ENCODE measurements at regions not wholly inside any gene's neighbourhood (a gene's known extent, or its start where the extent isn't known, plus 50 kb on each side); places are given as distances from the start of the nearest gene placed in this dataset.
A peak's percentile ranks its signal among the peaks of the same experiment; 100 is the strongest.

DNA sequence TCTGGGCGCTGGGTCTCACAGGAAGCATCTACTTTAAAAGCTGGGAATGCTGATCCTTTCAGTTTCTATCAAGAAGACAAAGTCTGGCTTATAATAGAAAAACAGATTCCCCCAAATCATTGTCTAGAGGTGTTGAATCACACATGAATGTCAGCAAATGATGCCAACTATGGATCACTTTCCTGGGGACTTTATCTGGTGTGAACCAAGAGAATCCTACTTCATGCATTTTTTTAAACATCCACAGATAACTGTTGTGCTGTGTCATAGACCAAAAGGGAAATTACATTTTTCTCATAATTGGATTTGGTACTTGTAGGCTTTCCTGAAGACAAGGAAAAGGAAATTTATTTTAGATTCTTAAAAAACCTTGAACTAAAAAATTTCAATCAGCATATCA is 132.7 kb downstream of the CD47 start:
- Histone ChIP-seq H3K9me3 (no peaks in the 10 kb centered on the region), H3K27ac (replicated peaks in 1 of 4) (peak overlapping the region; percentile 82 to 87 (median 84)), H3K4me3 (peak overlapping the region in 2 of 4 donors; percentile 45 to 48), H3K4me1 (peaks cover 27 to 35% (median 29%) of the 10 kb centered on the region in 4 donors), H3K27me3 (no peaks in the 10 kb centered on the region), H3K36me3 (no peaks in the 10 kb centered on the region)
- TF ChIP-seq POLR2A (IDR thresholded peaks at IDR 0.05; ENCODE audit: low read depth) (no peak), EP300 (IDR thresholded peaks at IDR 0.05) (no peak)
- no peak for DNase-seq (ENCODE audit: extremely low spot score)
- intact Hi-C loops (cut with DNase I), result no loop called here
- 75% methylated on average over 1 of the region's 1 CpG for whole genome bisulfite sequencing

DNA sequence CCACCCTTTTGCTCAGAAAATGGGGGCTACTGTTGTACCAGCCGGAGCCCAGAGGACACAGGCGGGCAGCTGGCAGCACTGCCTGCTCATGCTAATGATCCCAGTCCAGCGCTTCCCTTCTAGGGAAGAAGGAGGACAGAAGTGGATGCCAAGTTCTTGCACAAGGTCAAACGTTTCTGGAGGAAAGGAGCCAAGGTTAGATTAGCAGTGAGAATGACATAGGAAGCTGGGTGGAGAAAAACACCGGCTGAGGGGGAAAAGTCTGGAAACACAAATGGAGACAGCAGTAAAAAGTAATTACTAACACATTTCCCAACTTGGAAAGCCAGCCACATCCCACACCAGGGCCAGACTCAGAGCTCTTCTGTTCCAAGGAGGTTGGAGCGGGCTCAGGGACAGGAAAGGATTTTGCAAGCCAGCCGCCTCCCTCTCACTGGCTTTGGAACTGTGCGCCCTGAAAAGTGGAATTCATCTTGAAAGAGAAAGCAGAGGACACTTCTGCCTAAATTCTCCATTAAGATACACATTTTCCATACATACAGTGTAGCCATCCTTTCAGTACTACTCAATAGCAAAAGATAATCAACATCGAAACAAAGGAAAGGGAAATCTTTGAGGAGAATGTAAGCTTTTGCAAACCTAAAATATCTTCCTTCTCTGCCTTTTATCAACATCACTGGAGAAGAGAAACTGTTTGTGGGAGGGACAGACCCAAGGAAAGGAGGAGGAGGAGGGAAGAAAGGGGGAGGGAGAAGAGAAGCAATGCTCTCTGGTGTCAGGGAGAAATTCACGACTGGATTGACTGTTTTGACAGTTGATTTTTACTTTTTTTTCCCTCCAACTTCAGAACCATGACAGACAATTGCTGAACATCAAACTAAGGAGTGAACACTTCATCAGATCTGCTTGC is 133.6 kb downstream of the CD47 start:
- intact Hi-C loops (cut with DNase I), result no loop called here
- Histone ChIP-seq H3K4me3 (peak overlapping the region; percentile 29 to 48 (median 43)), H3K27me3 (no peaks in the 10 kb centered on the region), H3K36me3 (no peaks in the 10 kb centered on the region), H3K9me3 (no peaks in the 10 kb centered on the region), H3K4me1 (peaks cover 27 to 35% (median 29%) of the 10 kb centered on the region in 4 donors), H3K27ac (replicated peaks in 1 of 4) (peak overlapping the region; percentile 82 to 87 (median 84))
- DNase-seq (ENCODE audit: extremely low spot score), result peak; percentile 94
- TF ChIP-seq POLR2A (IDR thresholded peaks at IDR 0.05; ENCODE audit: low read depth) (no peak), POLR2AphosphoS5 (IDR thresholded peaks at IDR 0.05) (peak; percentile 74 to 76), EP300 (IDR thresholded peaks at IDR 0.05) (no peak)
- TF ChIP-seq, protein P1, sequence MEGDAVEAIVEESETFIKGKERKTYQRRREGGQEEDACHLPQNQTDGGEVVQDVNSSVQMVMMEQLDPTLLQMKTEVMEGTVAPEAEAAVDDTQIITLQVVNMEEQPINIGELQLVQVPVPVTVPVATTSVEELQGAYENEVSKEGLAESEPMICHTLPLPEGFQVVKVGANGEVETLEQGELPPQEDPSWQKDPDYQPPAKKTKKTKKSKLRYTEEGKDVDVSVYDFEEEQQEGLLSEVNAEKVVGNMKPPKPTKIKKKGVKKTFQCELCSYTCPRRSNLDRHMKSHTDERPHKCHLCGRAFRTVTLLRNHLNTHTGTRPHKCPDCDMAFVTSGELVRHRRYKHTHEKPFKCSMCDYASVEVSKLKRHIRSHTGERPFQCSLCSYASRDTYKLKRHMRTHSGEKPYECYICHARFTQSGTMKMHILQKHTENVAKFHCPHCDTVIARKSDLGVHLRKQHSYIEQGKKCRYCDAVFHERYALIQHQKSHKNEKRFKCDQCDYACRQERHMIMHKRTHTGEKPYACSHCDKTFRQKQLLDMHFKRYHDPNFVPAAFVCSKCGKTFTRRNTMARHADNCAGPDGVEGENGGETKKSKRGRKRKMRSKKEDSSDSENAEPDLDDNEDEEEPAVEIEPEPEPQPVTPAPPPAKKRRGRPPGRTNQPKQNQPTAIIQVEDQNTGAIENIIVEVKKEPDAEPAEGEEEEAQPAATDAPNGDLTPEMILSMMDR (IDR thresholded peaks at IDR 0.05), result no peak
- 22% methylated on average over 8 of the region's 10 CpGs for WGBS

DNA sequence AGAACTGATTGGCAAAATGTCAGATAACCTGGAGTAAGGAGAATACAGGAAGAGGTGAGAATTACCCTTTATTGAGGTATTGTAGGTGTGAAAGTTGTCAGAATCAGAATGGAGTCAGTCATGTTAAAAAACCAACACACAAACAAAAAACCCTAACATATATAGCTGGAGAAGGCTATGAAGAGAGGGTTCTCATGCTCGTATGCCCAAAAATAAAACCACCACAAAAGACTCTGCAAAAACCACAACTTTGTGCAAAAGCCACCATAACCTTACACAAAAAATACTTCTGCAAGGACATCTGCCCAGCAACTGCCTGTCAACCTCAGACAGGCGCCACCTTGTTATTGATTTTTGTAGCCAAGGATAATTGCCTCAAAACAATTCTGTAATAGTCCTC is 136.0 kb downstream of the CD47 start:
- Histone ChIP-seq H3K36me3 (no peaks in the 10 kb centered on the region), H3K4me1 (peaks cover 25 to 41% (median 35%) of the 10 kb centered on the region in 4 donors), H3K9me3 (no peaks in the 10 kb centered on the region), H3K27me3 (no peaks in the 10 kb centered on the region), H3K4me3 (no peak overlapping the region), H3K27ac (replicated peaks in 1 of 4) (no peak overlapping the region)
- intact Hi-C loops (cut with DNase I), result no loop called here
- TF ChIP-seq POLR2A (IDR thresholded peaks at IDR 0.05; ENCODE audit: low read depth) (no peak), POLR2AphosphoS5 (IDR thresholded peaks at IDR 0.05) (no peak), EP300 (IDR thresholded peaks at IDR 0.05) (no peak)
- TF ChIP-seq, protein P1 (IDR thresholded peaks at IDR 0.05), result no peak
- WGBS, result 85% methylated on average over 2 of the region's 2 CpGs
- DNase-seq (ENCODE audit: extremely low spot score), result no peak

DNA sequence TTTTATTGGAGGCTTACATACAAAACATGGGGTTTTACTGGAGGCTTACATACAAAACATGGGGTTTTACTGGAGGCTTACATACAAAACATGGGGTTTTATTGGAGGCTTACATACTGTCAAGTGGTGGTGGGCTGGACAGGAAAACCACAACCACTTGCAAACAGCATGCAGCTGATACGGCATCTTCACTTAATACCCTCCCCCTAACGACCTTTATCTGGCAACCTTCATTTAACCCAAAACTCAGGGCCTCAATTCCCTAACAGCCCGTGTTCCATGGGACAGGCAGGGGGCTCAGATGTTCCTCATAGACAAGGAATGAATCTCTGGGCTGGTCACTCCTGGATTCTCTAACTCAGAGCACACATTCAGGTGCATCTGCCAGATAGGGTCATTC is 137.1 kb downstream of the CD47 start:
- no peak for DNase-seq (ENCODE audit: extremely low spot score)
- TF ChIP-seq EP300 (IDR thresholded peaks at IDR 0.05) (no peak), POLR2AphosphoS5 (IDR thresholded peaks at IDR 0.05) (no peak), POLR2A (IDR thresholded peaks at IDR 0.05; ENCODE audit: low read depth) (no peak)
- TF ChIP-seq, protein P1 (IDR thresholded peaks at IDR 0.05), result no peak
- H3K36me3 ChIP-seq, result no peaks in the 10 kb centered on the region
- 77% methylated on average over 3 of the region's 3 CpGs for WGBS
- no peak overlapping the region for H3K27ac ChIP-seq (replicated peaks in 1 of 4)
- intact Hi-C loops (cut with DNase I), result no loop called here
- H3K4me1 ChIP-seq, result peaks cover 22 to 36% (median 30%) of the 10 kb centered on the region in 4 donors
- no peaks in the 10 kb centered on the region for H3K27me3 ChIP-seq
- no peaks in the 10 kb centered on the region for H3K9me3 ChIP-seq
- H3K4me3 ChIP-seq, result no peak overlapping the region

DNA sequence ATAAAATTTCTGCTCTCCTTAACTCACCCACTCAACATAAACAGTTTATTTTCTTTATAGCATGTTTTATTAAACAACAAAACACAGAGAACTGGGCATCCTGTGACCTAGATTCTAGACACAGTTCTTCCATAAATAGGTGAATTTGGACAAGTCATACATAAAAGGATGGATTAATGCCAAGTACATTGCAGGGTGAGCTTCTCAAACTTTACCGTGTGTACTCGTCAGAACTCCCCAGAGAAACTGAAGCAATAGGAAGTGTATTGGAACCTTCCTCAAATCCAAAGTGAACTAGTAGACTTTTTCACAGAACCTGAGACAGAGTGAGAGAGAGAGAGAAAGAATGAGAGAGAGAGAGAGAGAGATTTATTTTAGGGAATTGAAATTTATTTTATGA is 139.7 kb downstream of the CD47 start:
- Histone ChIP-seq H3K9me3 (no peaks in the 10 kb centered on the region), H3K4me1 (peaks cover 0 to 10% (median 5%) of the 10 kb centered on the region in 4 donors), H3K27ac (replicated peaks in 1 of 4) (peak overlapping the region in 2 of 4 donors; percentile 28 to 41), H3K4me3 (no peak overlapping the region), H3K36me3 (no peaks in the 10 kb centered on the region), H3K27me3 (no peaks in the 10 kb centered on the region)
- DNase-seq (ENCODE audit: extremely low spot score), result no peak
- intact Hi-C loops (cut with DNase I), result no loop called here
- 17% methylated on average over 2 of the region's 2 CpGs for WGBS
- no peak for TF ChIP-seq EP300 (IDR thresholded peaks at IDR 0.05)
- no peak for TF ChIP-seq POLR2AphosphoS5 (IDR thresholded peaks at IDR 0.05)
- TF ChIP-seq POLR2A (IDR thresholded peaks at IDR 0.05; ENCODE audit: low read depth), result no peak
- TF ChIP-seq, protein P1 (IDR thresholded peaks at IDR 0.05), result no peak

Measured in esophagus muscularis mucosa (tissue), 4 donors.